ENCODE measurements at regions not wholly inside any gene's neighbourhood (a gene's known extent, or its start where the extent isn't known, plus 50 kb on each side); places are given as distances from the start of the nearest gene placed in this dataset.

DNA sequence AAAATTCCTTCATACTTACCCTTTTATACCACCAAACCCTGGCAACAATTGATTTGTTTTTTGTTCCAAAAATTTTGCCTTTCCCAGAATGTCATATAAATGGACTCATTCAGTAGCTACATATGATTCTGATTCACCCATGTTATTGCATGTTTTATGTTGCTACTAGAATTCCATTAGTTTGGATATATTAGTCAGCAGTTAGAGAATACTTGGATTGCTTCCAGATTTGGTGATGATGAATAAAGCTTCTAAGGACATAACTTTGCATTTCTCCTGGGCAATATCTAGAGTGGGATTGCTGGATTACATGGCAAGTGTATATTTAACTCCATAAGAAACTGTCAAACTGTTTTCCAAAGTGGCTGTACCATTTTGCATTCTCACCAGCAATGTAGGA lies 806.9 kb downstream of the DNAJB9 start:
- Histone ChIP-seq H3K9me3 (no peaks in the 10 kb centered on the region), H3K27me3 (no peaks in the 10 kb centered on the region), H3K27ac (no peak overlapping the region), H3K4me3 (no peak overlapping the region), H3K4me1 (no peaks in the 10 kb centered on the region), H3K36me3 (no peaks in the 10 kb centered on the region)
- TF ChIP-seq POLR2AphosphoS5 (IDR thresholded peaks at IDR 0.05; ENCODE audit: insufficient read depth in 1 of 2, low read depth in 1 of 2) (no peak), CTCF (IDR thresholded peaks at IDR 0.05) (no peak), POLR2A (IDR thresholded peaks at IDR 0.05) (no peak)
- DNase-seq (ENCODE audit: extremely low spot score in 2 of 2), result no peak
- intact Hi-C loops (cut with DNase I), result no loop called here

DNA sequence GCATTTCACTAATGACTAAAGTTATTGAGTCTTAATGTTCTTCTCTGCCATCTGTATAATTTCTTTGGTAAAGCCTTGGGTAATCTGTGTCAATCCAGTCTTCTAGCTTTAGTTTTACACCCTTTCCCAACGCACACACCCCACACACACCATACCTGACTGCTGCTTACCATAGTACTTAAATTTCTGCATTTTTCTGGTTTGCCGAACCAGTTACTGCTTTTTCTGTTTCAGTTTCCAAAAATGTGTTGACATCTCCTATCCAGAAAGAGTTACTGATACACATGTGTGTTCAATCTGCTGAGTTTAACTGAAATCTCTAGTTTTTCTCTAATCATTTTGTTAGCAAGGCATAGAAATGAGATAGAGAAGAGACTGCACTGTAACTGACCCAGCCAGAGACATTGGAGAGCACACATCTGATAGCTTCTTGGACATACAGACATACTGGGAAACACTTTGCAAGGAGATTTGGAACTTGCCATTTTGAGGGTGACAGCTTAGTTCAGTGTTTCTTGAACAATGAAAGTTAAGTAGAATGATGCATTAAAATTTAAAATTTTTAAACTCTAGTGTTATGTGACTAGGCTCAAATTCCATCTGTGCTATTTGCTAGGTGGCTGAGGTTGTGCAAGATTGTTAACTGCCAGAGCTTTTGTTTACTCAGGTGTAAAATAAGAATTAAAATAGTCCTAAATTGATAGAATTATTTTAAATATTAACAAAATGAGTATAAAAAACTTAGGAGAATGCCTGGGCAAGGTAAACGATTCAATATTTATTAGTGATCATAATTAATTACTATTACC lies 807.6 kb downstream of the DNAJB9 start:
- no peaks in the 10 kb centered on the region for H3K4me1 ChIP-seq
- no peaks in the 10 kb centered on the region for H3K27me3 ChIP-seq
- no peaks in the 10 kb centered on the region for H3K36me3 ChIP-seq
- no peak overlapping the region for H3K27ac ChIP-seq
- H3K9me3 ChIP-seq, result no peaks in the 10 kb centered on the region
- intact Hi-C loops (cut with DNase I), result no loop called here
- H3K4me3 ChIP-seq, result no peak overlapping the region
- DNase-seq (ENCODE audit: extremely low spot score in 2 of 2), result no peak
- TF ChIP-seq POLR2A (IDR thresholded peaks at IDR 0.05) (no peak), CTCF (IDR thresholded peaks at IDR 0.05) (no peak), POLR2AphosphoS5 (IDR thresholded peaks at IDR 0.05; ENCODE audit: insufficient read depth in 1 of 2, low read depth in 1 of 2) (no peak)

DNA sequence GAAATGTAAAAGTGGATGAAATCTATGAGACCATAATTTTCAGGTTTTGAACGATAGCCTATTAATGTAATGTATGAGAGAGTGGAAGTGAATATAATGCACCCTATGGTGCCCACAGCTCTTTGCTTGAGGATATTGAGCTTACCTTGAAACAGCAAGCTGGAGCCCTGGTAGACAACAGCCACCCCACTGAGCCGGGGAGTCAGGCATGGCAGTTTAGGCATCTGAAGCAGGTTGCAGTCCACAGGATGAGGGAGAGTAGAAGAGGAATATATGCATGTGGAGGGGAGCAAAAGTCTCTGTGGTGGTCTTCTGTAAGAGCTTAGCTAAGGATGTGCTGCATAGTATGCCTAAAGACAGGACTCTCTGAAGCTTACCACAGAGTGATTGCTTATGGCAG lies 817.3 kb downstream of the DNAJB9 start:
- Histone ChIP-seq H3K36me3 (no peaks in the 10 kb centered on the region), H3K4me1 (no peaks in the 10 kb centered on the region), H3K27me3 (no peaks in the 10 kb centered on the region), H3K4me3 (no peak overlapping the region), H3K9me3 (no peaks in the 10 kb centered on the region), H3K27ac (no peak overlapping the region)
- intact Hi-C loops (cut with DNase I), result no loop called here
- no peak for DNase-seq (ENCODE audit: extremely low spot score in 2 of 2)
- TF ChIP-seq CTCF (IDR thresholded peaks at IDR 0.05) (no peak), POLR2AphosphoS5 (IDR thresholded peaks at IDR 0.05; ENCODE audit: insufficient read depth in 1 of 2, low read depth in 1 of 2) (no peak), POLR2A (IDR thresholded peaks at IDR 0.05) (no peak)

DNA sequence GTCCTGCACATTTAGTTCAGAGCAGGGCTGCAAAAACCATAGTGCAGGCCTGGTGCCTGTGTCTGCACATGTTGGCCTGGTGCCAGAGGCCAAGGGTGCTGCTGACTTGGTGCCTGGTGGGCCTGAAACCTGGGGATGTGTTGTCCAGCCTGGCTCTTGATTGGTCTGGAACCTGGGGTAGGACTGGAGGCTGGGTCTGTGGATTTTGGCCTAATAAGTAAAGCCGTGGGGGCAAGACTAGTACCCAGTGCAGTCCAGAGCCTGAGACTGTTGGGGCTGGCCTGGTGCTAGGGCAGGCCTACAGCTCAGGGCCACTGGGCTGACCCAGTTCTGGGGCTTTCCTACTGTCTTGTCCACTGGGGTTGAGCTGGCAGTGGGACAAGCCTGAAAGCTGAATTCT lies 817.9 kb downstream of the DNAJB9 start:
- no peak for TF ChIP-seq POLR2AphosphoS5 (IDR thresholded peaks at IDR 0.05; ENCODE audit: insufficient read depth in 1 of 2, low read depth in 1 of 2)
- no peak for TF ChIP-seq POLR2A (IDR thresholded peaks at IDR 0.05)
- no peak for TF ChIP-seq CTCF (IDR thresholded peaks at IDR 0.05)
- Histone ChIP-seq H3K4me1 (no peaks in the 10 kb centered on the region), H3K27ac (no peak overlapping the region), H3K27me3 (no peaks in the 10 kb centered on the region), H3K4me3 (no peak overlapping the region), H3K9me3 (no peaks in the 10 kb centered on the region), H3K36me3 (no peaks in the 10 kb centered on the region)
- intact Hi-C loops (cut with DNase I), result no loop called here
- no peak for DNase-seq (ENCODE audit: extremely low spot score in 2 of 2)

DNA sequence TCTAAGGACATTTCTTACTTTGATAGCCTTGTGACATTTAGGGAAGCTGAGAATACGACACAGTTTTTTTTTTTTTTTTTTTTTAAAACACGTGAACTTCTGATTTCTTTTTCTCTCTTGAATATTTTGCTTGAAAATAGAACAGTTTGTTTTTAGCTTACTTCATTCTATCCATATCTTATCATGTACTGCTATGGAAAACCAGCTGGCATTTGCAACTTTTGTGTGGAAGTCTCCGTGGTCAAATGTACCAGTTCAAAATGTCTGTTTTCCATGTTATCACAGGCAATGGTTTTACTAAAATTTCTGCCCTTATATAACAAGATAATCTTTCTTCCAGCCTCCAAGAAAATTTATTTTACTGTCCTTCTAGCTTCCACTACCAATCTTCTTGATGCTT lies 821.6 kb downstream of the DNAJB9 start:
- Histone ChIP-seq H3K36me3 (no peaks in the 10 kb centered on the region), H3K27ac (no peak overlapping the region), H3K27me3 (no peaks in the 10 kb centered on the region), H3K9me3 (no peaks in the 10 kb centered on the region), H3K4me3 (no peak overlapping the region), H3K4me1 (no peaks in the 10 kb centered on the region)
- no peak for DNase-seq (ENCODE audit: extremely low spot score in 2 of 2)
- TF ChIP-seq POLR2A (IDR thresholded peaks at IDR 0.05), result no peak
- TF ChIP-seq CTCF (IDR thresholded peaks at IDR 0.05), result no peak
- no peak for TF ChIP-seq POLR2AphosphoS5 (IDR thresholded peaks at IDR 0.05; ENCODE audit: insufficient read depth in 1 of 2, low read depth in 1 of 2)
- intact Hi-C loops (cut with DNase I), result no loop called here
